ENCODE measurements at regions not wholly inside any gene's neighbourhood (a gene's known extent, or its start where the extent isn't known, plus 50 kb on each side); places are given as distances from the start of the nearest gene placed in this dataset.

DNA sequence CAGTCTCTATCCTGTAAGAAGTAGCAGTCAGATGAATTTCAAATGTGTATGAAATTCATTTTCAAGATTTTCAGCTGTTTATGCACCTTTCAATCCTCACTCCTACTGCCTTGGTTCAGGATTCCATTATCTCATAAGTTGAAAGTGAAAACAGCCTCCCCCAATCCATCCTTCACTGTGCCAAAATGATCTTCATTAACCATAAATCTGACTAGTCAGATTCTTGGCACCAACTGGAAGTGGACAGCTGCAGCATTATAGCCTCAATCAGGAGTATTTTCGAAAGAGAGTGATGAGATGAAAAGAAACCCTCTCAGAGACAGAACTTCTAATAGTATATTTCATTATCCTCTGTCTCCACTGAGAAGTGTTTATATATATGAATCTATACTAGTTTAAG, 365.3 kb upstream of the PDGFD start:
- no peak for DNase-seq
- Histone ChIP-seq H3K4me3 (ENCODE audit: low read length) (no peak overlapping the region), H3F3A (ENCODE audit: insufficient read depth, low read length) (no peaks in the 10 kb centered on the region), H3K27ac (ENCODE audit: low read length) (no peak overlapping the region), H3K36me3 (replicated peaks; ENCODE audit: insufficient read depth, low read length) (no peaks in the 10 kb centered on the region), H3K9me3 (replicated peaks; ENCODE audit: insufficient read depth, low read length) (no peaks in the 10 kb centered on the region), H3K4me2 (ENCODE audit: low read depth, low read length) (no peak overlapping the region), H3K4me1 (ENCODE audit: low read length) (no peaks in the 10 kb centered on the region), H3K79me2 (ENCODE audit: low read length) (no peaks in the 10 kb centered on the region), H3K9me2 (replicated peaks; ENCODE audit: insufficient read depth, low read length) (no peaks in the 10 kb centered on the region), H3K9ac (ENCODE audit: low read length) (no peak overlapping the region), H4K20me1 (ENCODE audit: insufficient read depth, low read length) (no peaks in the 10 kb centered on the region), H3K27me3 (replicated peaks; ENCODE audit: insufficient read depth, low read length) (no peaks in the 10 kb centered on the region), H2AFZ (ENCODE audit: low read length) (no peak overlapping the region)
- no peak for TF ChIP-seq EZH2phosphoT487 (IDR thresholded peaks at IDR 0.05; ENCODE audit: low read length)

GRCh38 chr11:104526006-104526405, 362.1 kb upstream of the PDGFD start:
- Histone ChIP-seq H3K4me1 (ENCODE audit: low read length) (no peaks in the 10 kb centered on the region), H2AFZ (ENCODE audit: low read length) (no peak overlapping the region), H3K4me2 (ENCODE audit: low read depth, low read length) (no peak overlapping the region), H3K4me3 (ENCODE audit: low read length) (no peak overlapping the region), H3K27ac (ENCODE audit: low read length) (no peak overlapping the region), H3K9ac (ENCODE audit: low read length) (no peak overlapping the region), H3K9me3 (replicated peaks; ENCODE audit: insufficient read depth, low read length) (no peaks in the 10 kb centered on the region), H3K9me2 (replicated peaks; ENCODE audit: insufficient read depth, low read length) (no peaks in the 10 kb centered on the region), H3F3A (ENCODE audit: insufficient read depth, low read length) (no peaks in the 10 kb centered on the region), H3K27me3 (replicated peaks; ENCODE audit: insufficient read depth, low read length) (no peaks in the 10 kb centered on the region), H3K36me3 (replicated peaks; ENCODE audit: insufficient read depth, low read length) (no peaks in the 10 kb centered on the region), H3K79me2 (ENCODE audit: low read length) (no peaks in the 10 kb centered on the region), H4K20me1 (ENCODE audit: insufficient read depth, low read length) (no peaks in the 10 kb centered on the region)
- no peak for DNase-seq
- no peak for TF ChIP-seq CTCF (IDR thresholded peaks at IDR 0.05; ENCODE audit: low read length)
- TF ChIP-seq EZH2phosphoT487 (IDR thresholded peaks at IDR 0.05; ENCODE audit: low read length): no peak
- no peak for TF ChIP-seq EZH2 (optimal IDR thresholded peaks at IDR 0.05; ENCODE audit: low read depth, low read length)

DNA sequence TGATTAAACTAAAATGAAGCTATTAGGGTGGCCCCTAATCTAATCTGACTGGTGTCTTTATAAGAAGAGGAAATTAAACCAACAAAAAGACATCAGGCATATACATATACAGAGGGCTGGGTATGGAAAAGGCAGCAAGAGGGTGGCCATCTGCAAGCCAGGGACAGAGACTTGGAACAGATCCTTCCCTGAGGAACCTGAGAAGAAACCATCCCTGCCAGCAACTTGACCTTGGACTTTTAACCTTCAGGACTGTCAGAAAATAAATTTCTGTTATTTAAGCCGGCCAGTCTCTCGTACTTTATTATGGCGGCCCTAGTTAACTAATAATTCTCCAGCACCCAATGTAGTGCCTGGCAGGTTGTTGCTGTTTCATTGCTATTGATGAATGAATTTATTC, 361.5 kb upstream of the PDGFD start:
- H4K20me1 ChIP-seq (ENCODE audit: insufficient read depth, low read length): no peaks in the 10 kb centered on the region
- H3K4me2 ChIP-seq (ENCODE audit: low read depth, low read length): no peak overlapping the region
- H3F3A ChIP-seq (ENCODE audit: insufficient read depth, low read length): no peaks in the 10 kb centered on the region
- no peaks in the 10 kb centered on the region for H3K9me2 ChIP-seq (replicated peaks; ENCODE audit: insufficient read depth, low read length)
- DNase-seq: no peak
- H3K9ac ChIP-seq (ENCODE audit: low read length): no peak overlapping the region
- no peaks in the 10 kb centered on the region for H3K9me3 ChIP-seq (replicated peaks; ENCODE audit: insufficient read depth, low read length)
- no peak overlapping the region for H3K4me3 ChIP-seq (ENCODE audit: low read length)
- no peak overlapping the region for H3K27ac ChIP-seq (ENCODE audit: low read length)
- no peaks in the 10 kb centered on the region for H3K79me2 ChIP-seq (ENCODE audit: low read length)
- TF ChIP-seq EZH2 (optimal IDR thresholded peaks at IDR 0.05; ENCODE audit: low read depth, low read length) (no peak), CTCF (IDR thresholded peaks at IDR 0.05; ENCODE audit: low read length) (no peak), EZH2phosphoT487 (IDR thresholded peaks at IDR 0.05; ENCODE audit: low read length) (no peak)
- no peaks in the 10 kb centered on the region for H3K27me3 ChIP-seq (replicated peaks; ENCODE audit: insufficient read depth, low read length)
- H2AFZ ChIP-seq (ENCODE audit: low read length): no peak overlapping the region
- no peaks in the 10 kb centered on the region for H3K4me1 ChIP-seq (ENCODE audit: low read length)
- no peaks in the 10 kb centered on the region for H3K36me3 ChIP-seq (replicated peaks; ENCODE audit: insufficient read depth, low read length)

DNA sequence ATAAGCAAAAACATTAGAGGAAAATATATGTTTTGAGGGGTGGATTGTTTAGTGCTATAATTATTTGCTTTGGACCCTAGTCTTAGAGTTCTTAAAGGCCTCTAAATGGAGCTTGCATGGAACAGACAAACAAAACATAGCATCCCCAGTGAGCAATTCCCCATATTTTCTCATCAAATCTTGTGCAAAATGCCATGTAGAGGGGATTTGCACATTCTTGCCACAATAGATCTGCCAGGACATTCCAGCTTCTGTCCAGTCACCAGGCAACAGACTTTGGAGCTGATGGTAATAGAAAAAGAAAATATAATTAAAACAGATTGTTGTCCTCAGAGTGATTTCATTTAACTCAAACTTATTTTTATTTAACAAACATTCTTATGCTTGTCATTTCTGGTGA, 360.3 kb upstream of the PDGFD start:
- H3K9me2 ChIP-seq (replicated peaks; ENCODE audit: insufficient read depth, low read length): no peaks in the 10 kb centered on the region
- no peak for DNase-seq

More for the DNA sequence above, 360.3 kb upstream of the PDGFD start:
- Histone ChIP-seq H3K36me3 (replicated peaks; ENCODE audit: insufficient read depth, low read length) (no peaks in the 10 kb centered on the region), H3K4me3 (ENCODE audit: low read length) (no peak overlapping the region), H3K9ac (ENCODE audit: low read length) (no peak overlapping the region), H3K27ac (ENCODE audit: low read length) (no peak overlapping the region), H4K20me1 (ENCODE audit: insufficient read depth, low read length) (no peaks in the 10 kb centered on the region), H3K27me3 (replicated peaks; ENCODE audit: insufficient read depth, low read length) (no peaks in the 10 kb centered on the region), H3K4me1 (ENCODE audit: low read length) (no peaks in the 10 kb centered on the region), H3K9me3 (replicated peaks; ENCODE audit: insufficient read depth, low read length) (no peaks in the 10 kb centered on the region), H3K79me2 (ENCODE audit: low read length) (no peaks in the 10 kb centered on the region), H3F3A (ENCODE audit: insufficient read depth, low read length) (no peaks in the 10 kb centered on the region), H3K4me2 (ENCODE audit: low read depth, low read length) (no peak overlapping the region), H2AFZ (ENCODE audit: low read length) (no peak overlapping the region)
- TF ChIP-seq CTCF (IDR thresholded peaks at IDR 0.05; ENCODE audit: low read length) (no peak), EZH2phosphoT487 (IDR thresholded peaks at IDR 0.05; ENCODE audit: low read length) (no peak), EZH2 (optimal IDR thresholded peaks at IDR 0.05; ENCODE audit: low read depth, low read length) (no peak)
